WTC11 (cell line): ENCODE measurements at regions not wholly inside any gene's neighbourhood (a gene's known extent, or its start where the extent isn't known, plus 50 kb on each side); places are given as distances from the start of the nearest gene placed in this dataset.

Experiments used
- ATAC-seq: fragments of 200-7000 bp; cut with Tn5 transposase; 2 replicates; pipeline ENCODE4 v1.10.0; 2021; ENCODE audit warnings: mild to moderate bottlenecking, moderate library complexity
- CTCF ChIA-PET: fragments of 300-600 bp; sonication (Branson Sonifier 250); formaldehyde crosslinking; loops from one replicate; lab custom pipeline; 2021; ENCODE audit warnings: antibody characterized with exemption; lab: Charles Lee
- POLR2A ChIA-PET: fragments of 350-600 bp; sonication (Branson Sonifier 250); formaldehyde crosslinking; loops from one replicate; lab custom pipeline; 2021; ENCODE audit warnings: antibody characterized with exemption; lab: Charles Lee
- DNase-seq: peaks from one replicate; pipeline ENCODE4 v3.0.0; 2021; ENCODE audit warnings: low spot score
- H3K27ac Mint-ChIP-seq: 2 replicates; pipeline ENCODE4 v1.8.0; 2021; ENCODE audit warnings: mixed read lengths
- H3K27me3 Mint-ChIP-seq: 2 replicates; pipeline ENCODE4 v1.8.0; 2021; ENCODE audit warnings: low read depth, mild to moderate bottlenecking, moderate library complexity, mixed read lengths
- H3K36me3 Mint-ChIP-seq: 2 replicates; pipeline ENCODE4 v1.8.0; 2021; ENCODE audit warnings: mixed read lengths
- H3K4me1 Mint-ChIP-seq: 2 replicates; pipeline ENCODE4 v1.8.0; 2022; ENCODE audit warnings: mixed read lengths
- H3K4me3 Mint-ChIP-seq: 2 replicates; pipeline ENCODE4 v1.8.0; 2021; ENCODE audit warnings: mild to moderate bottlenecking, moderate library complexity, mixed read lengths
- H3K9me3 Mint-ChIP-seq: 2 replicates; pipeline ENCODE4 v1.8.0; 2021; ENCODE audit warnings: mixed read lengths
- ATF1 ChIP-seq: sonication (generic); formaldehyde crosslinking; IDR thresholded peaks from 2 replicates; pipeline ENCODE4 v1.8.1; 2023; ENCODE audit warnings: mild to moderate bottlenecking, moderate library complexity, missing genetic modification reagents
- CDX4 ChIP-seq: fragments of 250-450 bp; sonication (Bioruptor Pico); IDR thresholded peaks from 2 replicates; pipeline ENCODE4 v1.9.0; 2021; ENCODE audit warnings: moderate library complexity, mild to moderate bottlenecking, inconsistent platforms, borderline replicate concordance
- EMX1 ChIP-seq: fragments of 250-450 bp; sonication (Bioruptor Pico); IDR thresholded peaks from 2 replicates; pipeline ENCODE4 v1.8.0; 2021; ENCODE audit warnings: mild to moderate bottlenecking
- ESRRA ChIP-seq: sonication (generic); formaldehyde crosslinking; IDR thresholded peaks from 2 replicates; pipeline ENCODE4 v1.8.1; 2022; ENCODE audit warnings: mild to moderate bottlenecking, missing genetic modification reagents, borderline replicate concordance
- FOXP1 ChIP-seq: sonication (generic); formaldehyde crosslinking; IDR thresholded peaks from 2 replicates; pipeline ENCODE4 v1.8.0; 2022; ENCODE audit warnings: missing genetic modification reagents, mild to moderate bottlenecking, moderate library complexity, borderline replicate concordance
- GRHL2 ChIP-seq: fragments of 250-450 bp; sonication (Bioruptor Pico); IDR thresholded peaks from 2 replicates; pipeline ENCODE4 v1.8.0; 2022; ENCODE audit warnings: mild to moderate bottlenecking, moderate library complexity; ENCODE audit not compliant: insufficient replicate concordance, severe bottlenecking
- MAX ChIP-seq: sonication (generic); formaldehyde crosslinking; IDR thresholded peaks from 2 replicates; pipeline ENCODE4 v1.8.0; 2022; ENCODE audit warnings: mild to moderate bottlenecking, missing genetic modification reagents
- TP53 ChIP-seq: sonication (generic); formaldehyde crosslinking; IDR thresholded peaks from 2 replicates; pipeline ENCODE4 v1.8.1; 2023; ENCODE audit warnings: mild to moderate bottlenecking, missing genetic modification reagents
- ZBTB21 ChIP-seq: sonication (generic); formaldehyde crosslinking; IDR thresholded peaks from 2 replicates; pipeline ENCODE4 v1.8.1; 2023; ENCODE audit warnings: mild to moderate bottlenecking, missing genetic modification reagents, borderline replicate concordance
- ZBTB43 ChIP-seq: sonication (generic); formaldehyde crosslinking; IDR thresholded peaks from 2 replicates; pipeline ENCODE4 v1.8.1; 2023; ENCODE audit warnings: mild to moderate bottlenecking, missing genetic modification reagents
- ZNF219 ChIP-seq: sonication (generic); formaldehyde crosslinking; IDR thresholded peaks from 2 replicates; pipeline ENCODE4 v1.8.0; 2023; ENCODE audit warnings: missing genetic modification reagents, mild to moderate bottlenecking, borderline replicate concordance
- ZNF532 ChIP-seq: fragments of 250-450 bp; sonication (Bioruptor Pico); IDR thresholded peaks from 2 replicates; pipeline ENCODE4 v1.9.0; 2021; ENCODE audit warnings: mild to moderate bottlenecking, borderline replicate concordance
- TF ChIP-seq, protein P1 (sequence below): fragments of 250-450 bp; sonication (Bioruptor Pico); IDR thresholded peaks from 2 replicates; pipeline ENCODE4 v1.9.0; 2021; ENCODE audit warnings: mild to moderate bottlenecking

DNA sequence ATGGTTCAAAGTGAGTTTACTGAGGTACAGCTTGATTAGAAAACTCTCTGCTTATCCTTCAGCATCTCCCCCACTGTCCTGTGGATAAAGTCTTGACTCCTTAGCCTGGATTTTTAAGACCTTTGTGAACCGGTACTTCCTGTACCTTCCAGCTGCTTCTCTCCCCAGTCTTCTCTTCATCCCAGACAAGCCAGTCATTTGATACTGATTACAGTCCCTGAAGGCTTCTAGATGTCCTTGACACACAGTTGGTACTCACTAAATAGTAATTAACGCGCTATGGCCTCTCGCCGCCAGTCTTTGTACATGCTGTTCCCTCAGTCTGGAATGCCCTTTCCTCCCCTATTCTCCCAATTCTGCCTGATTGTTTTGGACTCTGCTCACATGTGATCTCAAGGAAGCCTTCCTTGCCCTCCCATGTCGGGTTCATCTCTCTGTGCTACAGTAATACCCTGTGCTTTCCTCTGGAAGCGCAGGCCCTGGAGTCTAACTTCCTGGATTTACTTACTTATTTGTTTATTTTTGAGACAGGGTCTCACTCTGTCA, 50.6 kb upstream of the PTGR2 start:
- POLR2A ChIA-PET, result no interaction called here
- no peak for DNase-seq
- Mint-ChIP-seq H3K36me3 (no peaks in the 10 kb centered on the region), H3K27me3 (no peaks in the 10 kb centered on the region; the same call in 1 of the 2 replicates)
- CTCF ChIA-PET, result interaction anchor here (1.3 kb wide), 1 partner anchor 43 kb away, joined by 4 read pairs; no protein-coding TSS in a partner anchor
- TF ChIP-seq ATF1 (CRISPR knock-in tag), result no peak
- TF ChIP-seq ESRRA (CRISPR knock-in tag), result no peak
- TF ChIP-seq TP53 (CRISPR knock-in tag), result no peak
- no peak for TF ChIP-seq ZNF532 (CRISPR knock-in tag)
- TF ChIP-seq GRHL2, result no peak
- no peak for TF ChIP-seq ZNF219 (CRISPR knock-in tag)
- TF ChIP-seq CDX4 (CRISPR knock-in tag), result no peak
- TF ChIP-seq ZBTB21 (CRISPR knock-in tag), result no peak
- TF ChIP-seq, protein P1, sequence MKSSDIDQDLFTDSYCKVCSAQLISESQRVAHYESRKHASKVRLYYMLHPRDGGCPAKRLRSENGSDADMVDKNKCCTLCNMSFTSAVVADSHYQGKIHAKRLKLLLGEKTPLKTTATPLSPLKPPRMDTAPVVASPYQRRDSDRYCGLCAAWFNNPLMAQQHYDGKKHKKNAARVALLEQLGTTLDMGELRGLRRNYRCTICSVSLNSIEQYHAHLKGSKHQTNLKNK (CRISPR knock-in tag), result no peak
- TF ChIP-seq ZBTB43 (CRISPR knock-in tag), result no peak
- TF ChIP-seq MAX (CRISPR knock-in tag), result no peak
- TF ChIP-seq, all 79 proteins: peak for 0
- H3K9me3 Mint-ChIP-seq, result no peaks in the 10 kb centered on the region
- no peak overlapping the region for H3K4me3 Mint-ChIP-seq
- ATAC-seq, result no peak
- no peak overlapping the region for H3K27ac Mint-ChIP-seq
- H3K4me1 Mint-ChIP-seq, result no peaks in the 10 kb centered on the region

DNA sequence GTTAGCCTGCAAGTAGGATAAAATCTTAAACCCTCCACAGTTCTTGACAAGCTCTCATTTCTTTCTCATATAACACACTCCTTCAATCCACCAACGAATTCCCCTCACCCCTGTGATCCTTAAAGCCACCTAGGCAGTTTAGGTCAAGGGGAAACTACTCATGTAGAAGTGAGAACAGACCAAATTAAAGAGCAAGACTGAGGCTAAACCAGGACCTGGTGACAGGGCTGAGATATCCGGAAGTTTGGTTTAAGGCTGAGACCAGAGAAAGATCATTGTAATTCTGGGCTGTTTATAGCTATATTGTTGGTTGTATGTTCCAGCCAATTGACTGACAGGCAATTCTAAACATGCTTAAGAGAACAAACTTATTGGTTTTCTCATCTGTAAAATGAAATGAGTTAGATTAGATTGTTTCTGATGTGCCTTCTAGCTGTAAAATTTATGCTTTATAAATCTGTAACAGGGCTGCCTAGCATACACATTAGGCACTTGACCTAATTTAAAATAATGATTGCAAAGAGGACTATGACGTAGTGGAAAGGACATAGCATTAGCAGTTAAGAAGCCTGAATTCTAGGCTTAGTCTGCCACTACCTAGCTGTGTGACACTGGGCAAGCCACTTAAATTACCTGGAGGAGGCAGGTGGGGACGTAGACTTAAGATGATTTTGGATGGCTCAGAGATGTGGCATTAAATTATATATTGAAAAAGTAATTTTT, 53.9 kb upstream of the PTGR2 start:
- Mint-ChIP-seq H3K36me3 (no peaks in the 10 kb centered on the region), H3K4me1 (peaks cover 3% of the 10 kb centered on the region)
- no peak for DNase-seq
- POLR2A ChIA-PET, result interaction anchor here (0.7 to 1.5 kb wide), 3 partner anchors 11 to 343 kb away, joined by 3 read pairs; partner anchors contain the start of gene PNMA1
- TF ChIP-seq EMX1 (CRISPR knock-in tag) (no peak), FOXP1 (no peak)
- TF ChIP-seq, all 79 proteins: peak for 0
- CTCF ChIA-PET, result interaction anchor here (1.1 to 2.6 kb wide), 4 partner anchors 12 to 106 kb away, joined by 3 to 8 read pairs (median 6); no protein-coding TSS in a partner anchor
- Mint-ChIP-seq H3K4me3 (no peak overlapping the region), H3K27ac (no peak overlapping the region), H3K9me3 (no peaks in the 10 kb centered on the region), H3K27me3 (no peaks in the 10 kb centered on the region; the same call in 1 of the 2 replicates)
- no peak for ATAC-seq
